ENCODE measurements at regions not wholly inside any gene's neighbourhood (a gene's known extent, or its start where the extent isn't known, plus 50 kb on each side); places are given as distances from the start of the nearest gene placed in this dataset.

DNA sequence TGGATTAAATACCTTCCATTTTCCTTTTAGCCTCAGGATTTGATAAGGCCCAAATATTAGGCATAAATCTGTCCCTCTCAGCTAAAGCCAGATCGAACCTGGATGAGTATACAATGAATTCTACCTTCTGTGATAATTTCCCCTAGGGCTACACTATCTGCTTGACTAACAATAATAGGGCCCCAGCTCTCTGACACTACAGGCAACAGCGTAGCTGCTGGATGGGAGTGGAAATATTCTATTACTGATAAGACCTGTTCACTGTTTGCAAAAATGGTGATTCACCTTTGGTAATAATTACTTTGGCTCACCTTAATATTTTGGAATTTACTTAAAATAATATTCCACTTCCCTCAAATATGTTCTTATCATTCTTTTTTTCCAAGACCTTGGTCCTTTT lies 644.2 kb upstream of the SEMA6A start:
- H3K4me1 ChIP-seq (ENCODE audit: control insufficient read depth in 2 of 2, insufficient read depth in 2 of 2, low read length in 1 of 2) = no peaks in the 10 kb centered on the region
- H3K4me3 ChIP-seq (ENCODE audit: low read depth in 1 of 2, low read length in 2 of 2) = no peak overlapping the region
- no peaks in the 10 kb centered on the region for H3K36me3 ChIP-seq (ENCODE audit: control insufficient read depth in 2 of 2, insufficient read depth in 2 of 2, low read length in 1 of 2)
- no peaks in the 10 kb centered on the region for H3K27me3 ChIP-seq (ENCODE audit: control insufficient read depth in 1 of 2, insufficient read depth in 2 of 2, low read length in 2 of 2)
- H3K27ac ChIP-seq (ENCODE audit: low read depth in 2 of 2, low read length in 1 of 2) = no peak overlapping the region
- 46 to 53% methylated on average over 2 of the region's 2 CpGs for WGBS, 2 donors
- H3K9me3 ChIP-seq (ENCODE audit: control insufficient read depth in 2 of 2, insufficient read depth in 1 of 2, low read depth in 1 of 2, low read length in 1 of 2) = no peaks in the 10 kb centered on the region

DNA sequence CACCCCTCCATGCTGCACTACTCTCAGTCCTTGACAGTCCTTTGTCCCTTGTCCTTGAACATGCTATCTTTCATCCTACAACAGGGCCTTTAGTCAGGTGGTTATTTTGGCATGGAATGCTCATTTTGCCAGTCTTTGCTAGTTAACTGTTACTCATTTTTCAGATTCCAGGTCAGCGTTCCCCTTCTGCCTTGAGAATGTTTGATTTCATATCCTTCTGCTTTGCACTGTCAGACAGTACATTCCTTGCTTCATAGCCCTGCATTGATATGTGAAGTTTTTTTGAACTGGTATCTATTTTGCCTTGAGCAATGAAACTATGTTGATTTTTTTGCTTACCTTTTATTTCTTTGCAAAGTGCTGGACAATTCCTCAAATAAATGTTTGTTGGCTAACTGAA lies 638.2 kb upstream of the SEMA6A start:
- Histone ChIP-seq H3K4me1 (ENCODE audit: control insufficient read depth in 2 of 2, insufficient read depth in 2 of 2, low read length in 1 of 2) (no peaks in the 10 kb centered on the region), H3K27ac (ENCODE audit: low read depth in 2 of 2, low read length in 1 of 2) (no peak overlapping the region), H3K4me3 (ENCODE audit: low read depth in 1 of 2, low read length in 2 of 2) (no peak overlapping the region), H3K27me3 (ENCODE audit: control insufficient read depth in 1 of 2, insufficient read depth in 2 of 2, low read length in 2 of 2) (no peaks in the 10 kb centered on the region), H3K36me3 (ENCODE audit: control insufficient read depth in 2 of 2, insufficient read depth in 2 of 2, low read length in 1 of 2) (no peaks in the 10 kb centered on the region), H3K9me3 (ENCODE audit: control insufficient read depth in 2 of 2, insufficient read depth in 1 of 2, low read depth in 1 of 2, low read length in 1 of 2) (no peaks in the 10 kb centered on the region)
- 67 to 73% methylated on average over 1 of the region's 1 CpG for WGBS, 2 donors

DNA sequence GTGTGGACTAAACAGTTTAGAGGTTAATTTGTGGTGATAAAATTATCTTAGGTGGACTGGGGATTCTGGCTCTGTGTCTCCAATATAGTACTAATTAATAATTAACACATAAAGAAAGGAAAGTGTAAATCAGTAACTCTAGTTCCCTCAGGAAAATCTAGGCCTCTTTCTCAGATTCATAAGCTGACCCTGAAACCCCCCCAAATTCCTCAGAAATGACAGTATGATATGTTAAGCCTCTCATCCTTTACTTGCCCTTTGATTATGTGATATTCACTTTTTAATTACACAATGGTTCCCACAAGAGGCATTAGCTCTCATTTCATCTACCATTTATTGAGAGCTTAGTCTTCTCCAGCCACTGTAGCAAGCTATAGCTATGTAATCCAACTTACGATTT lies 636.2 kb upstream of the SEMA6A start:
- Histone ChIP-seq H3K36me3 (ENCODE audit: control insufficient read depth in 2 of 2, insufficient read depth in 2 of 2, low read length in 1 of 2) (no peaks in the 10 kb centered on the region), H3K4me1 (ENCODE audit: control insufficient read depth in 2 of 2, insufficient read depth in 2 of 2, low read length in 1 of 2) (no peaks in the 10 kb centered on the region), H3K27me3 (ENCODE audit: control insufficient read depth in 1 of 2, insufficient read depth in 2 of 2, low read length in 2 of 2) (no peaks in the 10 kb centered on the region), H3K4me3 (ENCODE audit: low read depth in 1 of 2, low read length in 2 of 2) (no peak overlapping the region), H3K9me3 (ENCODE audit: control insufficient read depth in 2 of 2, insufficient read depth in 1 of 2, low read depth in 1 of 2, low read length in 1 of 2) (no peaks in the 10 kb centered on the region), H3K27ac (ENCODE audit: low read depth in 2 of 2, low read length in 1 of 2) (no peak overlapping the region)
- WGBS, 2 donors = 76 to 87% methylated on average over 1 of the region's 1 CpG

DNA sequence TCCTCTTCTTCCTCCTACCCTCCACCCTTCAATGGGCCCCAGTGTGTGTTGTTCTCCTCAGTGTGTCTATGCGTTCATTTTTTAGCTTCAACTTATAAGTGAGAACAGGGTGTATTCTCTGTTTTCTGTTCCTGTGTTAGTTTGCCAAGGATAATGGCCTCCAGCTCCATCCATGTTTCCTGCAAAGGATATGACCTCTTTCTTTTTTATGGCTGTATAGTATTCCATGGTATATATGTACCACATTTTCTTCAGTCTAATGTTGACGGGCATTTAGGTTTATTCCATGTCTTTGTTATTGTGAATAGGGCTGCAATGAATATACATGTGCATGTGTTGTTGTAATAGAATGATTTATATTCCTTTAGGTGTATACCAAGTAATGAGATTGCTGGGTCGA lies 634.9 kb upstream of the SEMA6A start:
- 90 to 94% methylated on average over 3 of the region's 3 CpGs for WGBS, 2 donors
- Histone ChIP-seq H3K4me3 (ENCODE audit: low read depth in 1 of 2, low read length in 2 of 2) (no peak overlapping the region), H3K27ac (ENCODE audit: low read depth in 2 of 2, low read length in 1 of 2) (no peak overlapping the region), H3K36me3 (ENCODE audit: control insufficient read depth in 2 of 2, insufficient read depth in 2 of 2, low read length in 1 of 2) (no peaks in the 10 kb centered on the region), H3K4me1 (ENCODE audit: control insufficient read depth in 2 of 2, insufficient read depth in 2 of 2, low read length in 1 of 2) (no peaks in the 10 kb centered on the region), H3K27me3 (ENCODE audit: control insufficient read depth in 1 of 2, insufficient read depth in 2 of 2, low read length in 2 of 2) (no peaks in the 10 kb centered on the region), H3K9me3 (ENCODE audit: control insufficient read depth in 2 of 2, insufficient read depth in 1 of 2, low read depth in 1 of 2, low read length in 1 of 2) (no peaks in the 10 kb centered on the region)

DNA sequence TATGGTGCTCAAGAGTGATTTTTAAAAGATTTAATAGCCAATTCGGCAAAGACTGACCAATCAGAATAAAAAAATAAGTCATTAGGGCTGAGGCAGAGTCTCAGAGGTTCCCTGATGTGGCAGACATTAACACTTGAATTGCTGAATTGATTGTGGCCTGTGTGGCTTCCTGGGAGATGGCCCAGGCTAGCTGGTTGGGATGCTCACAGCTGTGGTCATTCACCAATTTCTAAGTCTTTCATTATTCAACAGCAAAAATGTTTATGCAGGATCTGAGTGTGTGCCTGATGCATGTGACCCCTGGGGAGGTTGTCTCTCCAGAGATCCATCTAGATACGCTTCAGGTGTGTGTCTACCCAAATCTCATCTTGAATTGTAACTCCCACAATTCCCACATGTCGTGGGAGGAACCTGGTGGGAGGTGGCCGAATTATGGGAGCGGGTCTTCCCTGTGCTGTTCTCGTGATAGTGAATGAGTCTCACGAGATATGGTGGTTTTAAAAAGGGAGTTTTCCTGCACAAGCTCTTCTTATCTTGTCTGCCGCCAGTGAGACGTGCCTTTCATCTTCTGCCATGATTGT lies 632.6 kb upstream of the SEMA6A start:
- Histone ChIP-seq H3K36me3 (ENCODE audit: control insufficient read depth in 2 of 2, insufficient read depth in 2 of 2, low read length in 1 of 2) (no peaks in the 10 kb centered on the region), H3K27ac (ENCODE audit: low read depth in 2 of 2, low read length in 1 of 2) (no peak overlapping the region), H3K27me3 (ENCODE audit: control insufficient read depth in 1 of 2, insufficient read depth in 2 of 2, low read length in 2 of 2) (no peaks in the 10 kb centered on the region), H3K4me3 (ENCODE audit: low read depth in 1 of 2, low read length in 2 of 2) (no peak overlapping the region), H3K9me3 (ENCODE audit: control insufficient read depth in 2 of 2, insufficient read depth in 1 of 2, low read depth in 1 of 2, low read length in 1 of 2) (no peaks in the 10 kb centered on the region), H3K4me1 (ENCODE audit: control insufficient read depth in 2 of 2, insufficient read depth in 2 of 2, low read length in 1 of 2) (no peaks in the 10 kb centered on the region)
- 84 to 90% methylated on average over 9 of the region's 9 CpGs for WGBS, 2 donors

DNA sequence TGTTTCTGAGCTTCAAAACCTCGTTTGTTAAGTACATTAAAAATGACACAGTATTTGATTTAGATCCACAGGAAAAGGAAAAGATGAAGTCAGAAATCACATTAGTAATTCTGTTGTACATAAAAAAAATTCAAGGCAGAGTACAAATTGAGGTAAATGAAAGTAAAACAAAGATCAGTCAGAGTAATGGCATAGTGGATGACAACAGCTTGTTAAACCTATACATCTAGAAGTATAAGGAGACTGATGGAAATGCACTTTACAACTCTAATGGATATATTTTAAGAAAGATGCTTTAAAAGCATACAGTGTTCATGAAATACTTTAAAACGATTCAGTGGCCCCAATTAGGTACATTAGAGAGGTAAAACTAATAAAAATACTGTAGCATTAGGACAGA lies 631.3 kb upstream of the SEMA6A start:
- 50 to 60% methylated on average over 2 of the region's 2 CpGs for WGBS, 2 donors
- Histone ChIP-seq H3K4me3 (ENCODE audit: low read depth in 1 of 2, low read length in 2 of 2) (no peak overlapping the region), H3K36me3 (ENCODE audit: control insufficient read depth in 2 of 2, insufficient read depth in 2 of 2, low read length in 1 of 2) (no peaks in the 10 kb centered on the region), H3K27ac (ENCODE audit: low read depth in 2 of 2, low read length in 1 of 2) (no peak overlapping the region), H3K4me1 (ENCODE audit: control insufficient read depth in 2 of 2, insufficient read depth in 2 of 2, low read length in 1 of 2) (no peaks in the 10 kb centered on the region), H3K9me3 (ENCODE audit: control insufficient read depth in 2 of 2, insufficient read depth in 1 of 2, low read depth in 1 of 2, low read length in 1 of 2) (no peaks in the 10 kb centered on the region), H3K27me3 (ENCODE audit: control insufficient read depth in 1 of 2, insufficient read depth in 2 of 2, low read length in 2 of 2) (no peaks in the 10 kb centered on the region)

DNA sequence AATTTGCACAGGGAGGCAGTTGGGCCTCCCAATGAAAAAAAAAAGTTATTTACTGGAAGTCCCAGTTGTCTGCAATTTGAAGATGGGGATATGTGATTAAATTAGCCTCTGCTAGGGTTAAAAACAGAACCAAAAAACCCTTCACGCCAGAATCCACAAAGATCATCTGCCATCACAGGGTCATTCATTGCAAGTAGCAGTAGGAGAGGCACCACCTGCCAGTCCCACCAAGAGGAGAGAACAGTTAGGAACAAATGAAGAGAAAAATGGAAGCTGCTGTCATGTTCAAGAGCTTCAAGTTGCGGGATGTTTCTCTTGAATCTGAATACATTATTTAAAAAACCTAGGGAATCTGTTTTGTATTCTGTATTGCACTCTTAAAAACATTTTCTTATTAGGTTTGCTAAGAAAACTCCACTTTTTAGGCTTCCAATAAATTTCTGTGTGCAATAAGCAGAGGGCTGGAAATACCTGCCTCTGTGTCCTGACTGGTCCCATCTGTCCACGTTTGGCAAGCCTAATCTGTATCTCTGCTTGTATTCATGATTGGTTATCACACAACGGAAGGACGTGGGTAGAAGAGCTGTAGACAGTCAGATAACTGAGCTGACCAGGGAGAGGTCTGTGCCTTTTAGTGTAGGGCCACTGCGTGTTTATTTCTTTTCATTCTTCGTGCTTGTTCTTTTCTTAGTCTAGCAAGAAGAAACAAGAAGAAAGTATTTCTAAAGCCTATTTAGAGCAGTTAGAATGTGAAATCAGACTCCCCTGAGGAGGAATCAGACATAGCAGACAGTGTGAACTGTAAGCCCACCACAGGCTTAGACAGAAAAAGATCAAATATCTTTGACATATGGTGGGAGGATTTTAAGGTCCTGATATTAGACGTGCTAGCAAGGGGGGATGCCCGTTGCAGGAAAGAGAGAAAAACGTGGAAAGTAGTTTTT lies 630.6 kb upstream of the SEMA6A start:
- Histone ChIP-seq H3K27me3 (ENCODE audit: control insufficient read depth in 1 of 2, insufficient read depth in 2 of 2, low read length in 2 of 2) (no peaks in the 10 kb centered on the region), H3K4me1 (ENCODE audit: control insufficient read depth in 2 of 2, insufficient read depth in 2 of 2, low read length in 1 of 2) (no peaks in the 10 kb centered on the region), H3K36me3 (ENCODE audit: control insufficient read depth in 2 of 2, insufficient read depth in 2 of 2, low read length in 1 of 2) (no peaks in the 10 kb centered on the region), H3K9me3 (ENCODE audit: control insufficient read depth in 2 of 2, insufficient read depth in 1 of 2, low read depth in 1 of 2, low read length in 1 of 2) (no peaks in the 10 kb centered on the region), H3K27ac (ENCODE audit: low read depth in 2 of 2, low read length in 1 of 2) (no peak overlapping the region), H3K4me3 (ENCODE audit: low read depth in 1 of 2, low read length in 2 of 2) (no peak overlapping the region)
- 64 to 67% methylated on average over 10 of the region's 10 CpGs for WGBS, 2 donors

DNA sequence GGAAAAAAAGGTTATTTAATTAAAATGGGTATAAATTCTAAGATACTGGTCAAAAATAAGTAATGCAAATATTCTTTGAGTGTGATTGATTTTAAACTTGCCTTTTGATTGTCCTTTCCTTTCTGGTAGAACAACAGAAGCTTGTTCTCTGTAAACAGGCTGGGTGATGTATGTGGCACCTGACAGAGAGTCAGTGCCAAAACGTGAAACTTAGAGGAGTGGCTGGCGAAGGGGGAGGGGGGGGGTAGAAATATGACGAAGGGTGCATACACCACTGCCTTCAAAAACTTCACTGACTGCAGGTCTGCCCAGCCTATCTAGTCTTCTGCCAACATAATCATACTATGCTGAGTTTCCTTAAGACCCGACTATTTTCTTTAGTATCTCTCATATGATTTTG lies 629.8 kb upstream of the SEMA6A start:
- 70 to 75% methylated on average over 4 of the region's 4 CpGs for WGBS, 2 donors
- Histone ChIP-seq H3K36me3 (ENCODE audit: control insufficient read depth in 2 of 2, insufficient read depth in 2 of 2, low read length in 1 of 2) (no peaks in the 10 kb centered on the region), H3K9me3 (ENCODE audit: control insufficient read depth in 2 of 2, insufficient read depth in 1 of 2, low read depth in 1 of 2, low read length in 1 of 2) (no peaks in the 10 kb centered on the region), H3K4me3 (ENCODE audit: low read depth in 1 of 2, low read length in 2 of 2) (no peak overlapping the region), H3K27me3 (ENCODE audit: control insufficient read depth in 1 of 2, insufficient read depth in 2 of 2, low read length in 2 of 2) (no peaks in the 10 kb centered on the region), H3K4me1 (ENCODE audit: control insufficient read depth in 2 of 2, insufficient read depth in 2 of 2, low read length in 1 of 2) (no peaks in the 10 kb centered on the region), H3K27ac (ENCODE audit: low read depth in 2 of 2, low read length in 1 of 2) (no peak overlapping the region)

DNA sequence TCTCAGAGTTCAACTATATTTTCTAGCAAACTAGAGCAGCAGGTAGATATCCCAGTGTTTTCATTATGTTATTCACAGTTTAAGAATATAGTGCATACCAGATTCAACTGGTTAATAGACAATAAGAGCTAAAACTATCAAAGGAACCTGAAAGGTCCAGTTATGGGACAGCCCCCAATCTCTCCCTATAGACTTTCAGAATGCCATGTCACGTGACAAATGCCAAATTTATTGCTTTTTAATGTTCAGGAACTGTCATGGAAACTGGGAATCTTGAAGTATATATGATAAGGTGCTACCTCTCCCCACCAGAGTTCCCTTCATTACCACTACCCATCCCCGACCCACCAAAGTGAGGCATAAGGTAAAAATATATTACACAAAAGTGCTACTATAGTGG lies 629.0 kb upstream of the SEMA6A start:
- Histone ChIP-seq H3K4me3 (ENCODE audit: low read depth in 1 of 2, low read length in 2 of 2) (no peak overlapping the region), H3K9me3 (ENCODE audit: control insufficient read depth in 2 of 2, insufficient read depth in 1 of 2, low read depth in 1 of 2, low read length in 1 of 2) (no peaks in the 10 kb centered on the region), H3K27me3 (ENCODE audit: control insufficient read depth in 1 of 2, insufficient read depth in 2 of 2, low read length in 2 of 2) (no peaks in the 10 kb centered on the region), H3K27ac (ENCODE audit: low read depth in 2 of 2, low read length in 1 of 2) (no peak overlapping the region), H3K4me1 (ENCODE audit: control insufficient read depth in 2 of 2, insufficient read depth in 2 of 2, low read length in 1 of 2) (no peaks in the 10 kb centered on the region), H3K36me3 (ENCODE audit: control insufficient read depth in 2 of 2, insufficient read depth in 2 of 2, low read length in 1 of 2) (no peaks in the 10 kb centered on the region)
- 85 to 90% methylated on average over 2 of the region's 2 CpGs for WGBS, 2 donors

DNA sequence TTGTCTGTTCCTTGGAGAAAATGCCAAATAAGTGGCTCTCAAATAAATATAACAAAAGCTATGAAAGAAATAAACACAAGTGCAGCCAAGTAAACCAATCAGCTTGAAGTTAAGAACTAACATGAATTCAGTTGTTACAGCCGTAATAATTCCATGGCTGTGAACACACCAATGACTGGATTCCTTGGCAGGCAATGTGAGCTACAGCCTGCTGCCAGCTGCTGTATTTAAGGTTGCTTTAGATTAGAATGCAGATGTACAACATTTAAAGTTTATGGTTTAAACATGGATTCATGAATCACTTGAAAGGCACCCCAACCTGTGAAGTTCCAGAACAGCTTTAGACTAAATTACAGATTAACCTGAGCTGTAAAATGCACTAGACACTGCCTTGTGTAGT lies 626.4 kb upstream of the SEMA6A start:
- H3K4me3 ChIP-seq (ENCODE audit: low read depth in 1 of 2, low read length in 2 of 2) = no peak overlapping the region
- H3K27me3 ChIP-seq (ENCODE audit: control insufficient read depth in 1 of 2, insufficient read depth in 2 of 2, low read length in 2 of 2) = no peaks in the 10 kb centered on the region
- no peaks in the 10 kb centered on the region for H3K4me1 ChIP-seq (ENCODE audit: control insufficient read depth in 2 of 2, insufficient read depth in 2 of 2, low read length in 1 of 2)
- 31 to 50% methylated on average over 1 of the region's 1 CpG for WGBS, 2 donors
- no peak overlapping the region for H3K27ac ChIP-seq (ENCODE audit: low read depth in 2 of 2, low read length in 1 of 2)
- no peaks in the 10 kb centered on the region for H3K9me3 ChIP-seq (ENCODE audit: control insufficient read depth in 2 of 2, insufficient read depth in 1 of 2, low read depth in 1 of 2, low read length in 1 of 2)
- H3K36me3 ChIP-seq (ENCODE audit: control insufficient read depth in 2 of 2, insufficient read depth in 2 of 2, low read length in 1 of 2) = no peaks in the 10 kb centered on the region
